ENCODE measurements at regions not wholly inside any gene's neighbourhood (a gene's known extent, or its start where the extent isn't known, plus 50 kb on each side); places are given as distances from the start of the nearest gene placed in this dataset.

DNA sequence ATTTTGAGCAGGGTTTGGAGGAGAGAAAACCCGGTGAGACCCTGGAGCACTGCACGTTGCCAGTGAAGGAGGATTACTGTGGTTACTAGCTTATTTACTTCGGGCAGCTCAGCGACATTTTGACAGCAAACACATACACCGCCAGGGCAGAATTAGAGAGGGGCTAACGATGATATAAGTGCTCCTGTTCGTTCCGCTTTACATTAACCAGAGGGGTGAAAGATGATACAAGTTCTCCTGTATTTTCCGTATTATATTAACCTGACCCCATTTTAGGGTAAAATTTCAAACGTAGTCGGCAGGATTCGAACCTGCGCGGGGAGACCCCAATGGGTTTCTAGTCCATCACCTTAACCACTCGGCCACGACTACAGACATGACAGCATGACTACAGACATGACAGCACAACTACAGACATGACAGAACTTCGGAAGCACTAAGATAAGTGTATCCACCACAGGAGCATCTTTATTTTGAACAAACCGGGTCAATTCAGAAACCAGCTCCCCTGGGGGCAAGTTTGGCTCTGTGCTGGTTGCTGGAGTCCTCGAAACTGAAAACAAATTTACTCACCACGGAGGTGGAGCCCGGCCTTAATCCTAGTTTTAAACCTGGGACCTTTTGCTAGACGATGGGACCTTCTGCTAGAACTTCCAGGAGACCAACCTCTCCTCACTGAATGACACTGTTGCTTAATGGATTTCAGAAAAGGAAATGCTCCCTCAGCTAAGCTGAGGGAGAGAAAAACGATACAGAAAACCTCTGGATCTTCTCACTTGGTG is 80.4 kb upstream of the ZNF184 start (continued):
- TF ChIP-seq, protein P1, sequence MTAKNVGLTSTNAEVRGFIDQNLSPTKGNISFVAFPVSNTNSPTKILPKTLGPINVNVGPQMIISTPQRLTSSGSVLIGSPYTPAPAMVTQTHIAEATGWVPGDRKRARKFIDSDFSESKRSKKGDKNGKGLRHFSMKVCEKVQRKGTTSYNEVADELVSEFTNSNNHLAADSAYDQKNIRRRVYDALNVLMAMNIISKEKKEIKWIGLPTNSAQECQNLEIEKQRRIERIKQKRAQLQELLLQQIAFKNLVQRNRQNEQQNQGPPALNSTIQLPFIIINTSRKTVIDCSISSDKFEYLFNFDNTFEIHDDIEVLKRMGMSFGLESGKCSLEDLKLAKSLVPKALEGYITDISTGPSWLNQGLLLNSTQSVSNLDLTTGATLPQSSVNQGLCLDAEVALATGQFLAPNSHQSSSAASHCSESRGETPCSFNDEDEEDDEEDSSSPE (CRISPR knock-in tag; IDR thresholded peaks at IDR 0.05) = no peak
- TF ChIP-seq, protein P2, sequence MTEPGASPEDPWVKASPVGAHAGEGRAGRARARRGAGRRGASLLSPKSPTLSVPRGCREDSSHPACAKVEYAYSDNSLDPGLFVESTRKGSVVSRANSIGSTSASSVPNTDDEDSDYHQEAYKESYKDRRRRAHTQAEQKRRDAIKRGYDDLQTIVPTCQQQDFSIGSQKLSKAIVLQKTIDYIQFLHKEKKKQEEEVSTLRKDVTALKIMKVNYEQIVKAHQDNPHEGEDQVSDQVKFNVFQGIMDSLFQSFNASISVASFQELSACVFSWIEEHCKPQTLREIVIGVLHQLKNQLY (CRISPR knock-in tag; IDR thresholded peaks at IDR 0.05) = no peak
- TF ChIP-seq, protein P3, sequence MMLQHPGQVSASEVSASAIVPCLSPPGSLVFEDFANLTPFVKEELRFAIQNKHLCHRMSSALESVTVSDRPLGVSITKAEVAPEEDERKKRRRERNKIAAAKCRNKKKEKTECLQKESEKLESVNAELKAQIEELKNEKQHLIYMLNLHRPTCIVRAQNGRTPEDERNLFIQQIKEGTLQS (CRISPR knock-in tag; IDR thresholded peaks at IDR 0.05) = no peak
- TF ChIP-seq SYNCRIP (IDR thresholded peaks at IDR 0.05; ENCODE audit: insufficient read depth, low read depth, low read length) (no peak), ZFP36 (IDR thresholded peaks at IDR 0.05; ENCODE audit: borderline replicate concordance, low read depth, low read length, partially characterized antibody) (no peak), ZNF891 (CRISPR knock-in tag; IDR thresholded peaks at IDR 0.05) (no peak; the same call in 1 of the 2 replicates), KLF6 (CRISPR knock-in tag; IDR thresholded peaks at IDR 0.05) (0 out of 2 replicates have a peak, but pooled peaks have one; percentile 23), PAX8 (CRISPR knock-in tag; IDR thresholded peaks at IDR 0.05; ENCODE audit: borderline replicate concordance) (no peak), CENPX (CRISPR knock-in tag; IDR thresholded peaks at IDR 0.05) (no peak), ZNF777 (CRISPR knock-in tag; IDR thresholded peaks at IDR 0.05) (no peak), MEIS1 (CRISPR knock-in tag; IDR thresholded peaks at IDR 0.05; ENCODE audit: borderline replicate concordance) (peak; percentile 74; the same call in 1 of the 2 replicates), ZSCAN25 (CRISPR knock-in tag; IDR thresholded peaks at IDR 0.05) (no peak), ZNF670 (CRISPR knock-in tag; IDR thresholded peaks at IDR 0.05; ENCODE audit: borderline replicate concordance) (no peak; the same call in 1 of the 2 replicates), ZNF382 (CRISPR knock-in tag; IDR thresholded peaks at IDR 0.05; ENCODE audit: borderline replicate concordance) (no peak), ZNF75D (CRISPR knock-in tag; IDR thresholded peaks at IDR 0.05; ENCODE audit: borderline replicate concordance) (no peak)
- TF ChIP-seq, protein P4, sequence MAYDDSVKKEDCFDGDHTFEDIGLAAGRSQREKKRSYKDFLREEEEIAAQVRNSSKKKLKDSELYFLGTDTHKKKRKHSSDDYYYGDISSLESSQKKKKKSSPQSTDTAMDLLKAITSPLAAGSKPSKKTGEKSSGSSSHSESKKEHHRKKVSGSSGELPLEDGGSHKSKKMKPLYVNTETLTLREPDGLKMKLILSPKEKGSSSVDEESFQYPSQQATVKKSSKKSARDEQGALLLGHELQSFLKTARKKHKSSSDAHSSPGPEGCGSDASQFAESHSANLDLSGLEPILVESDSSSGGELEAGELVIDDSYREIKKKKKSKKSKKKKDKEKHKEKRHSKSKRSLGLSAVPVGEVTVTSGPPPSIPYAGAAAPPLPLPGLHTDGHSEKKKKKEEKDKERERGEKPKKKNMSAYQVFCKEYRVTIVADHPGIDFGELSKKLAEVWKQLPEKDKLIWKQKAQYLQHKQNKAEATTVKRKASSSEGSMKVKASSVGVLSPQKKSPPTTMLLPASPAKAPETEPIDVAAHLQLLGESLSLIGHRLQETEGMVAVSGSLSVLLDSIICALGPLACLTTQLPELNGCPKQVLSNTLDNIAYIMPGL (CRISPR knock-in tag; IDR thresholded peaks at IDR 0.05; ENCODE audit: borderline replicate concordance in 1 of 2, low read depth in 1 of 2) = peak; percentile 94
- TF ChIP-seq, protein P5, sequence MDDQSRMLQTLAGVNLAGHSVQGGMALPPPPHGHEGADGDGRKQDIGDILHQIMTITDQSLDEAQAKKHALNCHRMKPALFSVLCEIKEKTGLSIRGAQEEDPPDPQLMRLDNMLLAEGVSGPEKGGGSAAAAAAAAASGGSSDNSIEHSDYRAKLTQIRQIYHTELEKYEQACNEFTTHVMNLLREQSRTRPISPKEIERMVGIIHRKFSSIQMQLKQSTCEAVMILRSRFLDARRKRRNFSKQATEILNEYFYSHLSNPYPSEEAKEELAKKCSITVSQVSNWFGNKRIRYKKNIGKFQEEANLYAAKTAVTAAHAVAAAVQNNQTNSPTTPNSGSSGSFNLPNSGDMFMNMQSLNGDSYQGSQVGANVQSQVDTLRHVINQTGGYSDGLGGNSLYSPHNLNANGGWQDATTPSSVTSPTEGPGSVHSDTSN (CRISPR knock-in tag; IDR thresholded peaks at IDR 0.05; ENCODE audit: borderline replicate concordance) = no peak
- TF ChIP-seq, protein P6, sequence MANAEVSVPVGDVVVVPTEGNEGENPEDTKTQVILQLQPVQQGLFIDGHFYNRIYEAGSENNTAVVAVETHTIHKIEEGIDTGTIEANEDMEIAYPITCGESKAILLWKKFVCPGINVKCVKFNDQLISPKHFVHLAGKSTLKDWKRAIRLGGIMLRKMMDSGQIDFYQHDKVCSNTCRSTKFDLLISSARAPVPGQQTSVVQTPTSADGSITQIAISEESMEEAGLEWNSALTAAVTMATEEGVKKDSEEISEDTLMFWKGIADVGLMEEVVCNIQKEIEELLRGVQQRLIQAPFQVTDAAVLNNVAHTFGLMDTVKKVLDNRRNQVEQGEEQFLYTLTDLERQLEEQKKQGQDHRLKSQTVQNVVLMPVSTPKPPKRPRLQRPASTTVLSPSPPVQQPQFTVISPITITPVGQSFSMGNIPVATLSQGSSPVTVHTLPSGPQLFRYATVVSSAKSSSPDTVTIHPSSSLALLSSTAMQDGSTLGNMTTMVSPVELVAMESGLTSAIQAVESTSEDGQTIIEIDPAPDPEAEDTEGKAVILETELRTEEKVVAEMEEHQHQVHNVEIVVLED (CRISPR knock-in tag; IDR thresholded peaks at IDR 0.05; ENCODE audit: borderline replicate concordance) = no peak
- TF ChIP-seq, protein P7, sequence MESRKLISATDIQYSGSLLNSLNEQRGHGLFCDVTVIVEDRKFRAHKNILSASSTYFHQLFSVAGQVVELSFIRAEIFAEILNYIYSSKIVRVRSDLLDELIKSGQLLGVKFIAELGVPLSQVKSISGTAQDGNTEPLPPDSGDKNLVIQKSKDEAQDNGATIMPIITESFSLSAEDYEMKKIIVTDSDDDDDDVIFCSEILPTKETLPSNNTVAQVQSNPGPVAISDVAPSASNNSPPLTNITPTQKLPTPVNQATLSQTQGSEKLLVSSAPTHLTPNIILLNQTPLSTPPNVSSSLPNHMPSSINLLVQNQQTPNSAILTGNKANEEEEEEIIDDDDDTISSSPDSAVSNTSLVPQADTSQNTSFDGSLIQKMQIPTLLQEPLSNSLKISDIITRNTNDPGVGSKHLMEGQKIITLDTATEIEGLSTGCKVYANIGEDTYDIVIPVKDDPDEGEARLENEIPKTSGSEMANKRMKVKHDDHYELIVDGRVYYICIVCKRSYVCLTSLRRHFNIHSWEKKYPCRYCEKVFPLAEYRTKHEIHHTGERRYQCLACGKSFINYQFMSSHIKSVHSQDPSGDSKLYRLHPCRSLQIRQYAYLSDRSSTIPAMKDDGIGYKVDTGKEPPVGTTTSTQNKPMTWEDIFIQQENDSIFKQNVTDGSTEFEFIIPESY (CRISPR knock-in tag; IDR thresholded peaks at IDR 0.05) = peak; percentile 45; the same call in 1 of the 2 replicates

Data from HepG2 (cell line).